ENCODE measurements at regions not wholly inside any gene's neighbourhood (a gene's known extent, or its start where the extent isn't known, plus 50 kb on each side); places are given as distances from the start of the nearest gene placed in this dataset.
"Not testable (repeated sequence)": the region's sequence is repeated elsewhere in the genome, so short reads cannot be mapped to it uniquely, and the experiment has no call there.

DNA sequence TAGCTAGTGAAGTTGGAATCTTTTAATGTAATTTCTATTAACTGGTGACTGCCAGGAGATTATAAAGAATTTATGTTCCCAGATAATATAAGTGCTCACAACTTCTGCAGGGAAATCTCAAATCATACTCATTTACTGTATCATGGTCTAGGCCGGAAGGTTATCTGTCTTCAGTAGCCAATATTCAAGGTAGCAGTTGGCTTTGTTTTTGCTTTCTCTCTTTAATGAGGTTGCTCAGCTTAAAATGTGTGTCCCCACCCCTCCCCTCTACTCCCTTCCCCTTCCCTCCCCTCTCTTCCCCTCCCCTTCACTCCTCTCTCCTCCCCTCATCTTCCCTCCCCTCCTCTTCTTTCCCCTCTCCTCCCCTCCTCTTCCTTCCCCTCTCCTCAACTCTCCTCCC is 117.6 kb downstream of the HPGD start:
- DNase-seq (ENCODE audit: low spot score in 2 of 2), result no peak
- Mint-ChIP-seq H3K36me3 (no peaks in the 10 kb centered on the region), H3K9me3 (peaks cover 4% of the 10 kb centered on the region in 2 donors), H3K27ac (no peak overlapping the region)
- ATAC-seq, result no peak

DNA sequence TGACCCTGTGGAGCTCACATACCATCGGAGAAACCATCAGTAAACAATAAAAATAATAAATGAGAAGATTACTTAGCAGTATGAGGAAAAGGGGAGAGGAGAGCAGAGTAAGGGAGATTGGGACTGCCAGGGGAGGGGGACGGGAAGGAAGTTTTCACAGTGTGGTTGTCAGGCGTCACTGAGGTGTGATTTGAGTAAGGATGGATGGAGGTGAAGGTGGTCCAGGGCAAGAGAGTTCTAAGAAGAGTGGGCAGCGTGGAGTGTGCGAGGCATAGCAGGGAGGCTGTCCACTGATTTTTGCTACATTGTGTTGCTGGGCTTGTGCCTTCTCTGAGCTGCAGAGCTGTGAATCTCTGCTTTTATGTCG is 119.1 kb downstream of the HPGD start:
- Mint-ChIP-seq H3K9me3 (peaks cover 0 to 2% of the 10 kb centered on the region in 2 donors), H3K36me3 (peaks cover 0 to 4% of the 10 kb centered on the region in 2 donors)
- ATAC-seq, result no peak

DNA sequence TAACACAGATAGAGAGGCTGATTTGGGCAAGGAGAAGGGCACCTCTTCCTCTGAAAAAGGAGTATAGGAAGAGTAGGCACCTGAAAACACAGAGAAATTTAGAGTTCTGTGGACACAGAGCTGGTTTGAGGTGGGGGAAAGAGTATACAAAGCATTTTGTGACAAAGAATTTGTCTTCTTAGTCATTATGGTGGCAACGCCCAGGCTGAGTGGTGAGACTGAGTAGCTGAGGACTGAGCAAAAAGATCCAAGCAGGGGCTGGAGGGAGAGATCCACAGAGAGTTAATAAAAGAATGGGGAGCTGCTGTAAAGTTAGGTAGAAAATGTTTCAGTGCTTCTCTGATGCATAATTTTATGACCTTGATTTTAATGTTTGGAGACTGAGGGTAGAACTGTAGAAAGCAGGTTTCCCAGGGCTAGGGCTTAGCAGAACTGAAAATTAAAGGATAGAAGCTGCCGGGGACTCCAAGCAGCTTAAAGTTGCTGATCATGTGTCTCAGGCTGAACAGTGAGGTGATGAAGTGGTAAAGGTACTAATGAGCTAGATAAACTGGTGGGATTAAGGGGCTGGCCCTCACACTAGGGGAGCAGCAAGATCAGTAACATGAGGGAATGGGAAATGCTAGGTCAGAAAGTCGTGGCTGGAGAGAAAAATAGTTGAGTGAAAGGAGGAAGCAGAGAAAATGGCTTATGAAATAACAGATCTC is 118.9 kb downstream of the CEP44 start:
- peaks cover 0 to 6% of the 10 kb centered on the region in 2 donors for H3K9me3 Mint-ChIP-seq
- DNase-seq (ENCODE audit: low spot score in 2 of 2) (no peak), ATAC-seq (no peak)
- H3K27ac Mint-ChIP-seq, result no peak overlapping the region
- peaks cover 0 to 6% of the 10 kb centered on the region in 2 donors for H3K36me3 Mint-ChIP-seq

More for the DNA sequence above, 119.1 kb downstream of the HPGD start:
- DNase-seq (ENCODE audit: low spot score in 2 of 2), result no peak
- H3K27ac Mint-ChIP-seq, result no peak overlapping the region

DNA sequence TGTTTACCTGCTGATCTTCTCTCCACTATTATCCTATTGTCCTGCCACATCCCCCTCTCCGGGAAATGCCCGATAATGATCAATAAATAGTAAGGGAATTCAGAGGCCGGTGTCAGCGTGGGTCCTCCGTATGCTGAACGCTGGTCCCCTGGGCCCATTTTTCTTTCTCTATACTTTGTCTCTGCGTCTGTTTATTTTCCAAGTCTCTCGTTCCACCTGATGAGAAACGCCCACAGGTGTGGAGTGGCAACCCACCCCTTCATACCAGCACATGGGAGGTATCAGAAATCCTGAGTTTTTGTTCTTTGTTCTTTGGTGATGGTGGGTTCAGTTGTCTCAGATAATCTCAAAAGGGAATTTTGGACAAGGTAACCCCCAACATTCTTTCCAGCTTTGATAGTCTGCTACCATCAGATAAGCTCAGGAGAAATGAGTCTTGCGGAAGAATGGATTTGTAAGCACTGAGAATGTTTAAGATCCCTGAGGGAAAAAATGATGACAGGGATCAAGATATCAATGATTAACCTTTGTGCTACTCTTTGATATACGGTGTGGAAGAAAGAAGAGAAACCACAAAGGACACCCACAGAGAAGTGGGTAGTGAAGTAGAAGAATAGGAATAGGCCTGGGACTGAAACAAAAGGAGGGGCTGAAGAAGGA is 117.9 kb downstream of the CEP44 start:
- Mint-ChIP-seq H3K36me3 (peaks cover 0 to 6% of the 10 kb centered on the region in 2 donors), H3K27ac (no peak overlapping the region), H3K9me3 (peaks cover 0 to 6% of the 10 kb centered on the region in 2 donors)
- DNase-seq (ENCODE audit: low spot score in 2 of 2) (no peak), ATAC-seq (no peak)

DNA sequence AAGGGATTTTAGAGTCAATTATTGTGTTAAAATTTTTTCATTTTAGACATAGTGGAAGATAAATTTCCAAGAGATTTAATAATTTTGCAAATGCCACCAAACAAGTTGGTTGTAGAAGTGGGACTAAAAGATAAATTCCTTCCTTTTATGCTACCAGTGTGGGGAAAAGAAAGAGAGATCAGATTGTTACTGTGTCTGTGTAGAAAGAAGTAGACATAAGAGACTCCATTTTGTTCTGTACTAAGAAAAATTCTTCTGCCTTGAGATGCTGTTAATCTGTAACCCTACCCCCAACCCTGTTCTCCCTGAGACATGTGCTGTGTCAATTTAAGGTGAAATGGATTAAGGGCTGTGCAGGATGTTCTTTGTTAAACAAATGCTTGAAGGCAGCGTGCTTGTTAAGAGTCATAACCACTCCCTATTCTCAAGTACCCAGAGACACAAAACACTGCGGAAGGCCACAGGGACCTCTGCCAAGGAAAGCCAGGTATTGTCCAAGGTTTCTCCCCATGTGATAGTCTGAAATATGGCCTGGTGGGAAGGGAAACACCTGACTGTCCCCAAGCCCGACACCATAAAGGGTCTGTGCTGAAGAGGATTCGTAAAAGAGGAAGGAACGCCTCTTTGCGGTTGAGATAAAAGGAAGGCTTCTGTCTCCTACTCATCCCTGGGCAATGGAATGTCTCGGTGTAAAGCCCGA is 117.0 kb downstream of the CEP44 start:
- not testable (repeated sequence) for DNase-seq (ENCODE audit: low spot score in 2 of 2); H3K36me3 Mint-ChIP-seq; H3K27ac Mint-ChIP-seq; ATAC-seq; H3K9me3 Mint-ChIP-seq

DNA sequence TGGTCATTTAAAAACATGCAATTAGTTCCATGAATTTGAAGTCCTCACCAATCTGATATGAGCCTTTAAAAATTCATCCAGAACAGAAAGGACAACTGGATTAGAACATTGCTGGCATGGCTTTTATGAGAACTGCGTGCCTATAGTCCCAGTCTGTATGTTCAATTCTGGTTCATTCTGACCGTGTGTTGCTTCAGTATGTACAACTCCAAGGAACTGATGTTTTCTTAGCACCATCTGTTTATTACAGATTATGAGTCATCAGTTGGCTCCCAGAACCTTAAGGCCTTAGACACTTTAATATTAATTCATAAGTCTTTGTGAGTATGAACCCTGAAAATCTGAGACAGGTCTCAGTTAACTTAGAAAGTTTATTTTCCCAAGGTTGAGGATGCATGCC is 115.0 kb downstream of the CEP44 start:
- Mint-ChIP-seq H3K27ac (no peak overlapping the region), H3K36me3 (peaks cover 0 to 6% of the 10 kb centered on the region in 2 donors), H3K9me3 (peaks cover 0 to 6% of the 10 kb centered on the region in 2 donors)
- DNase-seq (ENCODE audit: low spot score in 2 of 2) (no peak), ATAC-seq (no peak)

DNA sequence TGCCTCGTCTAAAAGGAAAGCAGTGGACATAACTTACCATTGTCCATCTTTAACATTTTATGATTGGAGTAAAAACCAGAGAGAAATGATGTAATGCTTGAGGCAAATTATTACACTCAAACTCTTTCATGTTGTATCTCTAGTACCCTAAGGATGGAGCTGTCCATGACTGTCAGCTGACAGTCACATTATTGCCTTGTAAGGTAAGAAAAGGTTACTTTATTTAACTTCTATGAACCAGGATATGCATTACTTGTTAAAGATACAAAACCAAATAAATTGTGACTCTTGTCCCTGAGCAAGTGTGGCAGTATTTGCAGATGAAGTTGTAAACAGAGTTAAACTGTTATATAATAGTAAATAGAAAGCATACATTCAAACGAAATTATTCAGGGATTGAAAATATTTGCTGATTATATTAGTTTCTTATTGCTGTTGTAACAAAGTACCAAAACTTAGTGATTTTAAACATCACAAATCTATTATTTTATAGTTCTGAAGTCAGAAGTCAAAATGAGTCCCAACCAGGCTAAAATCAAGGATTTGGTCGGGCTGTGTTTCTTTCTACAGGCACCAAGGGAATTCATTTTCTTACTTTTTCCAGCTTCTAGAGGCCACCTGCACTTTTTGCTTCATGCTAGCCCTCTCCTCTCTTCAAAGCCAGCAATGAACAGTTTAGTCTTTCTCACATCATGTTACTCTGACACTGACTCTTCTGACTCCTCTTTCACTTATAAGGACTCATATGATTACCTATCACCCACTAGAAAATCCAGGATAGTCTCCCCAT is 113.8 kb downstream of the CEP44 start:
- Mint-ChIP-seq H3K27ac (no peak overlapping the region), H3K36me3 (peaks cover 0 to 6% of the 10 kb centered on the region in 2 donors), H3K9me3 (peaks cover 0 to 6% of the 10 kb centered on the region in 2 donors)
- DNase-seq (ENCODE audit: low spot score in 2 of 2), result no peak
- ATAC-seq, result no peak

DNA sequence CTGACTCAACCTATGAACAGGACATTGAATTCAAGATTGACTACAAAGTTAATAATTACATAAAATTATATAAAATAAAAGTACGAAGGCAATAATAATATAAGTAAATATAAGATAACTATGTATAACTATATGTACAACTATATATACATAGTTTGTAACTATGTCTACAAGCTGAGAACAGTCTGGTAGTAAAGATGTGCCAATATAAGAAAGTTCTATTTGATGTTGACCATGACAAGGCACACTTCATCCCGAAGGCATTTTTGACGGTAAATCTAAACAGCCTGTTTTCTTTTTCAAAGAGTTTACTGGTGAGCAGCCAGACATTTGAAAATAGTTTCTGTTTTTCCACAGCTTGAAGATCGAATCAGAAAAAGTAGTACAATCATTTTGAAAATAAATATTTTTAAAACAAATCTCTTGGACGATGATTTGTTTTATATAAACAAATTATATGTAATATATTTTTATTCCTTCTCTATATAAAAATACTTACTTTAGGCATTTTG is 112.9 kb downstream of the CEP44 start:
- H3K36me3 Mint-ChIP-seq, result peaks cover 0 to 6% of the 10 kb centered on the region in 2 donors
- no peak overlapping the region for H3K27ac Mint-ChIP-seq
- DNase-seq (ENCODE audit: low spot score in 2 of 2) (no peak), ATAC-seq (no peak)
- peaks cover 0 to 6% of the 10 kb centered on the region in 2 donors for H3K9me3 Mint-ChIP-seq

DNA sequence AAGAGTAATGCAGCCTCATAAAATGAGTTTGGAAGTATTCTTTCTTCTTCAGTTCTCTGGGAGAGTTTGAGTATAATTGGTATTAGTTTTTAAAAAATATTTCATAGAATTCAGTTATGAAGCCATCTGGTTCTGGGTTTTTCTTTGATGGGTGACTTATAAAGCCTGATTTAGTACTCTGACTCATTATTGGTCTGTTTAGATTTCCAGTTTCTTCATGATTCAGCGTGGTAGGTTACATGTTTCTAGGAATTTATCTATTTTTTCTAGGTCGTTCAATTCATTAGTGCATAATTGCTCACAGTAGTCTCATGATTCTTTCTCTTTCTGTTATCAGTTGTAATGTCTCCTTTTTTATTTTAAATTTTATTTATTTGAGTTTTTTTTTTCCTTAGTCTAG is 111.2 kb downstream of the CEP44 start:
- H3K27ac Mint-ChIP-seq, result no peak overlapping the region
- H3K9me3 Mint-ChIP-seq, result peaks cover 0 to 6% of the 10 kb centered on the region in 2 donors
- peak in 1 of 2 donors; percentile 81 for ATAC-seq
- no peak for DNase-seq (ENCODE audit: low spot score in 2 of 2)
- peaks cover 0 to 6% of the 10 kb centered on the region in 2 donors for H3K36me3 Mint-ChIP-seq

DNA sequence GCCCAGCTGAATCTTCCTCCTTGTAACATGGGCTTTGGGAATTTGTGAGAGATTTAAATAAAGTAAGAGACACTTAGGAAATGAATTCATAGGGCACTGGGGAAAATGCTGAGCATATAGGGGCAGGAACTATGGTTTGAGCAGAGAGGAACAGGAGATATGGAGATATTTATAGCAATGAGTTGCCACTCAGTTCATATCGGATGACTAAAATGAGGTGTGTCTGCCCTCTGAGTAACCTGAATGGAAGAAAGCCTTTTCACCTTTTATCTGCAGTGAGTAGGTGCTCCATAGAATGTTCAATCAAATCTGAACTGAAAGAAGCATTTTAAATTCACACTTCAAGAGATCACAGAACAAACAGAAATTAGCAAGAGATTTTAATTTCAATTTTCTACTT is 105.7 kb downstream of the CEP44 start:
- no peak overlapping the region for H3K27ac Mint-ChIP-seq
- no peaks in the 10 kb centered on the region for H3K9me3 Mint-ChIP-seq
- DNase-seq (ENCODE audit: low spot score in 2 of 2), result no peak
- ATAC-seq, result peak in 1 of 2 donors; percentile 85
- no peaks in the 10 kb centered on the region for H3K36me3 Mint-ChIP-seq

DNA sequence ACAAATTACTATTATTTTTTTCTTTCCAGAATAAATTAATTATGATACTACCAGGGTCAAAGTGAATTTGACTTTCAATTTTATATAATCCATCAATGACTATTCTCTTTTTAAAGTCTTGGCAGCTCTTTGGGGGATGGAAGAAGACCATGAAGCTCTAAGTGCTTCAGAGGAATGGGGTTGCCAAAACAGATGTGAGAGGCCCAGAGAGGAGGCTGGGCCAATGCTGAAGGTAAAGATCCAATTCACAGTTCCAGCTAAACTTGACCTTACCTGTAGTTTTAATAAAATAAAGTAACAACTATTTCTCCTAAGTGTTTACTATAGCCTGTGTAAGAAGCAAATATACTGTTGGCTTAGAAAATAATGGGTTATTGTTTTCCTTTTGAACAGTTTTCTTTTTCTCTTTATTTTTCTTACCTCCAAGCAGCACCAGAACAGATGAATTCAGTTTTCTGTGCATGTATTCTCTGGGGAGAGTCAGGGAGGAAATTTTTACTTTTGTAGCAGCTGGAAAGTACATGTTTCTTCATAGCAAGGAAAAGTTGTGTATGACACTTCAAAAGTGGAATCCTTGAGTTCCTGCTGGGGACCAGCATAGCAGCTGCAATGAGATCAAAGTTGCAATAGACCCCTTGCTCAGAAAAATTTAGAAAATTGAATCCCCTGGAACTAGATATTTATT is 104.9 kb downstream of the CEP44 start:
- Mint-ChIP-seq H3K27ac (no peak overlapping the region), H3K36me3 (no peaks in the 10 kb centered on the region), H3K9me3 (no peaks in the 10 kb centered on the region)
- DNase-seq (ENCODE audit: low spot score in 2 of 2) (no peak), ATAC-seq (no peak)

DNA sequence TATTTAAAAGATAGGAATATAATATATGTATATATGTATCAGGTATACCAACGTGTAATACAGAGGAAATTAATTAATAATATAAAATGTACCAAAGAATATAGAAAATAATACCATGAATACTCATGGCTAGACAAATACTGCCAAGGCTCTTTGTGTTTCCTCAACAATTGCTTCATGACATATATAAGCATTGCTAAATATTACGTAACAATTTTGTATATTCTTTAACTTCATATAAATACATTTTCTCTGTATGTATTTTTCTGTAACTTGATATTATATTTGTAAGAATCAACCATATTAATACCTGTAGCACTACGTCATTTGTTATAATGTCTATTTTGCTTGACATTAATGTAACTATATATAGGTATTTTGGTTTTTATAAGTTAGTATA is 104.0 kb downstream of the CEP44 start:
- H3K36me3 Mint-ChIP-seq, result no peaks in the 10 kb centered on the region
- DNase-seq (ENCODE audit: low spot score in 2 of 2) (no peak), ATAC-seq (no peak)
- H3K27ac Mint-ChIP-seq, result no peak overlapping the region
- no peaks in the 10 kb centered on the region for H3K9me3 Mint-ChIP-seq

DNA sequence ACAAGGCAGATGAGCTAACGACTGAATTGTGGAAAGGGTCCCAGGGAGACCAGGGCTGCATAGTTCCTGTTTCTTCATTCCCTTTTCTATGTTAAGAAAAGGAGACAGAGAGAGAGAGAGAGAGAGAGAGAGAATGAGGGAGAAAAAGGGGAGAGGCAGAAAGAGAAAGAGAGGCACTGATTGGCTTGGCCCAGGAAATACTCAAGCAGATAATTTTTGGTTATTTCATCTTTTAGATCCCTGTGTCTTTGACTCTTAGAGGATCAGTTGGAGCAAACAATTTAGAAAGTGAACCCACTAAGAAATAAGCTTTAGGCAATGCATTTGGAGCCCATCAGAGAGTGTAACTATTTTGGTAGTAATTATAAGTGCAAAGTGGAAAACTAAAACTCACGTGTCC is 103.4 kb downstream of the CEP44 start:
- Mint-ChIP-seq H3K9me3 (no peaks in the 10 kb centered on the region), H3K27ac (no peak overlapping the region), H3K36me3 (no peaks in the 10 kb centered on the region)
- ATAC-seq (no peak), DNase-seq (ENCODE audit: low spot score in 2 of 2) (no peak)

DNA sequence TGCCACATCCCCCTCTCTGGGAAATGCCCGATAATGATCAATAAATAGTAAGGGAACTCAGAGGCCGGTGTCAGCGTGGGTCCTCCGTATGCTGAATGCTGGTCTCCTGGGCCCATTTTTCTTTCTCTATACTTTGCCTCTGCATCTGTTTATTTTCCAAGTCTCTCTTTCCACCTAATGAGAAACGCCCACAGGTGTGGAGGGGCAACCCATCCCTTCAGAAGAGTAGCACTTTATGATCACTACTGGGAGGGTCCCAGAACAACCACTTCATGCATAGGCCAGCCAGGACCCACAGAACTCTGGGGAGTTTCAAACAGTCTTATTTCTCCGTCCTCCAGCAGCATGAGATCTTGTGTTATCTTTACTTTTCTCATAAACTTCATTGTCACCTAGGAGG is 100.1 kb downstream of the CEP44 start:
- Mint-ChIP-seq H3K9me3 (no peaks in the 10 kb centered on the region), H3K36me3 (no peaks in the 10 kb centered on the region), H3K27ac (no peak overlapping the region)
- no peak for DNase-seq (ENCODE audit: low spot score in 2 of 2)
- no peak for ATAC-seq

DNA sequence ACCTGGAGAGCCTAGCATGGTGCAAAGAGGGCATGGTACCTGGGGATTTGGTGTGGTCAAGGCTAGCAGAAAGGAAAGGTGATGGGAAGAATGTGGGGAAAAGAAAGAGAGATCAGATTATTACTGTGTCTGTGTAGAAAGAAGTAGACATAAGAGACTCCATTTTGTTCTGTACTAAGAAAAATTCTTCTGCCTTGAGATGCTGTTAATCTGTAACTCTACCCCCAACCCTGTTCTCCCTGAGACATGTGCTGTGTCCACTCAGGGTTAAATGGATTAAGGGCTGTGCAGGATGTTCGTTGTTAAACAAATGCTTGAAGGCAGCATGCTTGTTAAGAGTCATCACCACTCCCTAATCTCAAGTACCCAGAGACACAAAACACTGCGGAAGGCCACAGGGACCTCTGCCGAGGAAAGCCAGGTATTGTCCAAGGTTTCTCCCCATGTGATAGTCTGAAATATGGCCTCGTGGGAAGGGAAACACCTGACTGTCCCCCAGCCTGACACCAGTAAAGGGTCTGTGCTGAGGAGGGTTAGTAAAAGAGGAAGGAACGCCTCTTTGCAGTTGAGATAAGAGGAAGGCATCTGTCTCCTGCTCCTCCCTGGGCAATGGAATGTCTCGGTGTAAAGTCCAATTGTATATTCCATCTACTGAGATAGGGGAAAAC is 99.4 kb downstream of the CEP44 start:
- not testable (repeated sequence) for DNase-seq (ENCODE audit: low spot score in 2 of 2); H3K36me3 Mint-ChIP-seq; H3K27ac Mint-ChIP-seq; H3K9me3 Mint-ChIP-seq; ATAC-seq

All from activated naive CD4-positive, alpha-beta T cell treated with anti-CD3 and anti-CD28 coated beads, Interleukin-2, amount 50 U/mL, for 72 hours (primary cell).